Mucosa of descending colon (tissue), 3 donors: ENCODE measurements at regions not wholly inside any gene's neighbourhood (a gene's known extent, or its start where the extent isn't known, plus 50 kb on each side); places are given as distances from the start of the nearest gene placed in this dataset.

ENCODE experiments used
- ATAC-seq: fragments of 200-7000 bp; cut with Tn5 transposase; one replicate; pipeline ENCODE4 v1.9.1; 2020; ENCODE audit warnings: mild to moderate bottlenecking, moderate library complexity
- DNase-seq, 3 donors: peaks; one replicate each; pipeline ENCODE4 v3.0.0-alpha.2; 2020
- H3K36me3 ChIP-seq: fragments of 200-600 bp; one replicate; pipeline ENCODE4 v1.8.0; 2021; ENCODE audit warnings: low read depth, mild to moderate bottlenecking
- H3K4me1 ChIP-seq: fragments of 200-600 bp; one replicate; pipeline ENCODE4 v1.8.0; 2021; ENCODE audit warnings: low read depth, mild to moderate bottlenecking
- H3K4me3 ChIP-seq: fragments of 200-600 bp; one replicate; pipeline ENCODE4 v1.8.0; 2021; ENCODE audit warnings: mild to moderate bottlenecking
- H3K9me3 ChIP-seq: fragments of 200-600 bp; one replicate; pipeline ENCODE4 v1.8.0; 2021; ENCODE audit warnings: mild to moderate bottlenecking
- intact Hi-C, 2 donors: fragments of 100-400 bp; cut with DNase I in 1 of 2; cut with micrococcal nuclease in 1 of 2; formaldehyde crosslinking; loops; one replicate each; pipeline versions ENCODE4 v1.11.0 to v1.11.1; 2022; cut with DNase I, micrococcal nuclease
- TF ChIP-seq, protein P1 (sequence below): fragments of 200-600 bp; IDR thresholded peaks from one replicate; pipeline ENCODE4 v1.8.0; 2022; ENCODE audit warnings: antibody characterized with exemption, mild to moderate bottlenecking
- donor health status: DM: no; HTN: no; CAD: no; lungs with moderate emphysema.
- donor health status: DM: no; HTN: no; CAD: no.
- donor health status: DM: no; HTN: yes; CAD: no.

DNA sequence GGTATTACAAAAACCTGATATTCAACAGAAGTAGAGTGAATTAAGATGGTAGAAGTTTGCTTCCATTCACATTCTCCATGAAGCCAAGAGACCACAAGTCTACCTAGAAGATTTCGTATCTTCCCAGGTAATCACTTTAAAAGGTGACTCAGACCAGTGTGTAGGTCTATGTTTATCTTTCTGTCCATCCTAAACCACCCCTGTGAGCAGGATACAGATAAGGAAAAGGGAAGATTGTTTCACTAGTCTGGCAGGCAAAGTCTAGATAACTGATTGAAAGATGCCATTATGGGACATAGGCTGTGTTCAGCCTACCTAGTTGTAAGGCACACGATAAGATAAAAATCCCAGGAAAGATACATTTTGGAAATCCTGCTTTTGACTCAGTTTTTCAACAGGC is 244.3 kb upstream of the NWD2 start:
- no peaks in the 10 kb centered on the region for H3K4me1 ChIP-seq
- ATAC-seq (no peak), DNase-seq (no peak)
- H3K36me3 ChIP-seq = no peaks in the 10 kb centered on the region
- no peak overlapping the region for H3K4me3 ChIP-seq
- no peaks in the 10 kb centered on the region for H3K9me3 ChIP-seq
- TF ChIP-seq, protein P1, sequence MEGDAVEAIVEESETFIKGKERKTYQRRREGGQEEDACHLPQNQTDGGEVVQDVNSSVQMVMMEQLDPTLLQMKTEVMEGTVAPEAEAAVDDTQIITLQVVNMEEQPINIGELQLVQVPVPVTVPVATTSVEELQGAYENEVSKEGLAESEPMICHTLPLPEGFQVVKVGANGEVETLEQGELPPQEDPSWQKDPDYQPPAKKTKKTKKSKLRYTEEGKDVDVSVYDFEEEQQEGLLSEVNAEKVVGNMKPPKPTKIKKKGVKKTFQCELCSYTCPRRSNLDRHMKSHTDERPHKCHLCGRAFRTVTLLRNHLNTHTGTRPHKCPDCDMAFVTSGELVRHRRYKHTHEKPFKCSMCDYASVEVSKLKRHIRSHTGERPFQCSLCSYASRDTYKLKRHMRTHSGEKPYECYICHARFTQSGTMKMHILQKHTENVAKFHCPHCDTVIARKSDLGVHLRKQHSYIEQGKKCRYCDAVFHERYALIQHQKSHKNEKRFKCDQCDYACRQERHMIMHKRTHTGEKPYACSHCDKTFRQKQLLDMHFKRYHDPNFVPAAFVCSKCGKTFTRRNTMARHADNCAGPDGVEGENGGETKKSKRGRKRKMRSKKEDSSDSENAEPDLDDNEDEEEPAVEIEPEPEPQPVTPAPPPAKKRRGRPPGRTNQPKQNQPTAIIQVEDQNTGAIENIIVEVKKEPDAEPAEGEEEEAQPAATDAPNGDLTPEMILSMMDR = no peak
- intact Hi-C loops = no loop called here

DNA sequence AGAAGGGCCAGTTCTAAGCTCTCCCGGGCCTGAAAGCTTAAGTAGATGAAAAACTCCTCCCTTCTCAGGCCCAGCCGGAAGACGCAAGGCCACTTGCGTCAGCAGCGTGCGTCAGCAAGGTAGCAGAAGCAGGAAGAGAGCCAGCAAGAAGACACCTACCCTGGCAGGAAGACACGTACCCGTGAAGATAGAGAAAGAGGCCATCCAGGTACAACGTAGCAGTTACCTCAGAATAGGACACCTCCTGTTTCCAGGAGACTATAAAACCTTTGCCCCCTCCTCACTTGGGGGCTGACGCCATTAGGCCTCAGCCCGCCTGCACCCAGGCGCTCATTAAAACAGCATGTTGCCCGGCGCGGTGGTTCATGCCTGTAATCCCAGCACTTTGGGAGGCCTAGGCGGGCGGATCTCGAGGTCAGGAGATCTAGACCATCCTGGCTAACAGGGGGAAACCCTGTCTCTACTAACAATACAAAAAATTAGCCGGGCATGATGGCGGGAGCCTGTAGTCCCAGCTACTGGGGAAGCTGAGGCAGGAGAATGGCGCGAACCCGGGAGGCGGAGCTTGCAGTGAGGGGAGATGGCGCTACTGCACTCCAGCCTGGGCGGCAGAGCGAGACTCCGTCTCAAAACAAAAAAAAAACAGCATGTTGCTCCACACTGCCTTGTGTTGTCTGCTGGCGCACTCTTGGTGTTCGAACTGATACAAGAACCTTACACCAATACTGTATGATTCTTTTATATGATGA is 242.7 kb upstream of the NWD2 start:
- TF ChIP-seq, protein P1 = no peak
- ATAC-seq (no peak), DNase-seq (no peak)
- Histone ChIP-seq H3K9me3 (no peaks in the 10 kb centered on the region), H3K4me1 (no peaks in the 10 kb centered on the region), H3K4me3 (no peak overlapping the region), H3K36me3 (no peaks in the 10 kb centered on the region)
- intact Hi-C loops = no loop called here

DNA sequence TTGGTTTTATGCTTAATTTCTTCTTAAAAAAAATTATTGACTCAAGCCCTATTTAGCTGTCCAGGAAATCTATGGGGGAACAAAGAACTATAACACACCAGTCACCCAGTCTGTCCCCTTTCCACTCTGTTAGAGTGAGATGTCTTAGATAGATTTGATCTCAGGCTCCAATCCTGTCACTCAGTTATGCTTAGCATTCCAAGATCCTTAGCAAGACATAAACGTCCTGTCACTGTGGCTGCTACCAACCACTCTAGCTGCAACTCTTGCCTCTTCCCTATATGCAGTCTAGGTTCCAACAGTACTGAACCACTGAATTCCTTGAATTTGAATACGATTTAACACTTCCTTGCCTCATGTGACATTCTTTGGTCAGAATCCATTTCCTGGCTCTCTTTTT is 241.9 kb upstream of the NWD2 start:
- ATAC-seq = no peak

DNA sequence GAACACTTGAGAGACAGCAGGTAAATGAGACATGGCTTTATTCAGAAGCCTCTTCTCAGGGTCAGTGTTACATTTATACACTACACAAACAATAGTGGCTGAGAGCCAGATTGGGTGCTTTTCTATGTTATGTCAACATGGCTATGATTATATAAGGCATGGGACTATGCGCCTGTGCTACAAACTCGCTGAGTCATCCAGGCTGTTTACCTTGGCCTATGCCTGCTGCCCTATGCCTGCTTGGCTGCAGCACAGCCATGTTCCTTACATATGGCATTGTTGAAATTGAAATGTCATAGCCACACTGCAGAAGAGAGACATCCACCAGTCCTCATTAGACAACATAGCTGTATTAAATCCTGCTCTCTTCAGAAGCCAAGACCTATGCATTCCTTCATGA is 236.3 kb upstream of the NWD2 start:
- Histone ChIP-seq H3K4me3 (no peak overlapping the region), H3K36me3 (no peaks in the 10 kb centered on the region), H3K9me3 (no peaks in the 10 kb centered on the region), H3K4me1 (no peaks in the 10 kb centered on the region)
- ATAC-seq = peak; percentile 100
- peak; percentile 54 to 87 (median 59) for DNase-seq
- TF ChIP-seq, protein P1 = no peak
- intact Hi-C loops = no loop called here

More for the DNA sequence above, 241.9 kb upstream of the NWD2 start:
- no peaks in the 10 kb centered on the region for H3K36me3 ChIP-seq
- H3K9me3 ChIP-seq = no peaks in the 10 kb centered on the region
- TF ChIP-seq, protein P1 = no peak
- H3K4me3 ChIP-seq = no peak overlapping the region
- DNase-seq = no peak
- no peaks in the 10 kb centered on the region for H3K4me1 ChIP-seq
- intact Hi-C loops = no loop called here

DNA sequence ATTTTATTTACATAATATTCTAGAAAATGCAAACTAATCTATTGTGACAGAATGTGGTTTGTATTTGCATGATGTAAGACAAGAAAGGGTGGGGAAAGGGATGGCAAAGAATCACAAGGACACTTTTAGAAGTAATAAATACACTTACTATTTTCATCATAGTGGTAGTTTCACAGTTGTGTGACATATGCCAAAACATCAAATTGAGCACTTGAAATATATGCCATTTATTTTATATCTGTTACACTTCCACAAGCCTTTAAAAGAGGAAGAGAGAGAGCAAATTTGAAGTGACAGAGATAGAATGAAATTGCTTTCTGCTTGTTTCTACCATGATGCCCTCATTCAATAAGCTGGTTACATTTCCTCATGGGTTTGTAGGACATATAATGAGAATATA is 230.0 kb upstream of the NWD2 start:
- TF ChIP-seq, protein P1 = no peak
- ATAC-seq (no peak), DNase-seq (no peak)
- no peaks in the 10 kb centered on the region for H3K9me3 ChIP-seq
- intact Hi-C loops = no loop called here
- H3K4me1 ChIP-seq = no peaks in the 10 kb centered on the region
- no peaks in the 10 kb centered on the region for H3K36me3 ChIP-seq
- no peak overlapping the region for H3K4me3 ChIP-seq
